CD4-positive, alpha-beta T cell treated with Interleukin-2 at 100 ng/mL for 4 hours (primary cell): ENCODE measurements at regions not wholly inside any gene's neighbourhood (a gene's known extent, or its start where the extent isn't known, plus 50 kb on each side); places are given as distances from the start of the nearest gene placed in this dataset.
"Not testable (repeated sequence)": the region's sequence is repeated elsewhere in the genome, so short reads cannot be mapped to it uniquely, and the experiment has no call there.

Experiments used
- DNase-seq: peaks from one replicate; pipeline ENCODE4 v3.0.0-alpha.2; 2020; ENCODE audit warnings: low spot score

DNA sequence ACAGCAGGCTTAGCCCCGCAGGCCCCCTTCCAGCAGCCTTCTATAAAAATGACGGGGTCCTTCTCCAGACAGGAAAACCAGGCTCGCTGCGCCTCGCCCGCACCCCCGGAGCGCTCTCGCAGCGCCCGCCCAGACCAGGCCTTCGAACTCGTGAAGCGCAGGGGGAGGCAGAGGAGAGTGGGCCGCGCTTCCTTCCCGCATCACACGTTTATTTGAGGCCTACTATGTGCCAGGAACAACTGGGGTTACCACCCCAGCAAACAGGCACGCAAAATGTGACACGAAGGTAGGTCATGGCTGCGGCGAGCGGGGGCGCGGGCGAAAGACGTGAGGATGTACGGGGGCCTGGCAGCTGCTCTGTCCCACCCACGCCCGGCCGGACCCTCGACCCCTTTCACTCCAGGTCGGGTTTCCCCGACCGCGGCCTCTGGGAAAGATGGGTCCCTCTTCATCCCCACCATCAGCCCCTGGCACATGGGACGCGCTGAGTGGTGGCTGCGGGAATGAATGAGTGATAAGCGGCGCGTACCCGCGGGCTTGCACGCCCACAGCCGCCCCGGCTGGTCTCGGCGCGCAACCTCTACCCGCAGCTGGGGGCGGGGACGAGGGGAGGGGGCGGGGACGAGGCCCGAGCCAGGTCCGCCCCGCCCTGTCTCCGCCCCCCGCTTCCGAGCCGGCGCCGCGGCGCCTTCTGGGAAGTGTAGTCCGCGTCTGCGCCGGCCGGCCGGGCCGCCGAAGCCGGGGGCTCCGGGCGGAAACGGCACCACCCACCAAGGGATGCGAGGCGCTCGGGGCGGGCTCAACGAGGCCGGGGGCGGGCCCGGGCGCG lies 59.1 kb downstream of the ZNF467 start:
- peak; percentile 94 for DNase-seq

- DNase-seq, result no peak
Observed at GRCh38 chr7:149713731-149714068, 59.7 kb downstream of the ZNF467 start.

DNA sequence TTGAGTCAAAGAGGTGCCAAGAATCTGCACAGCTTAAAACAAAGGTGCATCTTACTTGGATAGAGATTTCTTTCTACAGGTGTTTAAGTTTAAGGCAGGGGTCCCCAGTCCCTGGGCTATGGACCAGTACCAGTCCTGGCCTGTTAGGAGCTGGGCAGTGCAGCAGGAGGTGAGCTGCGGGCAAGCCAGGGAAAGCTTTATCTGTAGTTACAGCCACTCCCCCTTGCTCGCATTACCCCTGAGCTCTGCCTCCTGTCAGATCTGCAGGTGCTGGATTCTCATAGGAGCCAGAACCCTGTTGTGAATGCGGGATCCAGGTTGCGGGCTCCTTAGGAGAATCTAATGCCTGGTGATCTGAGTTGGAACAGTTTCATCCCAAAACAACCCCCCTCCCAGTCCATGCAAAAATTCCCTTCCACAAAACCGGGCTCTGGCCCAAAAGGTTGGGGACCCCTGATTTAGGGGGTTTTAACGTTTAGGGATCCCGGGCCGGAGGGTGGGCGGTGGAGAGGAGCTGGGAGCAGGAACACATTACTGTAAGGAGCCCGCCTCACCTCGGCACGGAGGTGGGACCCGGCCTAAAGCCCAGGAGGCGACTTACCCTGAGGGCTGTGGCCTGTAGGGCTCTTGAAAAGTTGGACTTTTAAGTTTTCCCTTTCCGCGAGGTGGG lies 60.2 kb downstream of the ZNF467 start:
- DNase-seq, result no peak

DNA sequence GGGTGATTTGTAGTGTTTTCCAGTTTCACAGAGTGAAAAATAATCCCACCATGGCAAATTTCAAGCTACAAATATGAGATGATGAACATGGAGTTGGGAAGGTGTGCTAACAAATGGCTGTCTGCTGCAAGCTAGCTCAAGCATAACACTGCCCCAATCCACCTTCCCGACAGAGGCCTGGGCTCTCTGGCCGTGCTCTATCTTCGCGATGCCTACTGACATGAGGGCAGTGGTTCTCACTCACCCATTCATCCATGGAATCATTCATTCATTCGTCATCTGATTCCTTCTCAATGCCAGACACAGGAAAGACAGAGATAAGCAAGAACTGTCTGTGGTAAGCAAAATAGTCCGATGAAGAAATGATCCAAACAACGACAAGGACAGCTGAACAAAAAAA lies 65.4 kb downstream of the ZNF467 start:
- DNase-seq, result no peak

GRCh38 chr7:149707448-149707886 lies 65.9 kb downstream of the ZNF467 start:
- DNase-seq, result no peak

GRCh38 chr7:149706398-149706797 lies 67.0 kb downstream of the ZNF467 start:
- no peak for DNase-seq

DNA sequence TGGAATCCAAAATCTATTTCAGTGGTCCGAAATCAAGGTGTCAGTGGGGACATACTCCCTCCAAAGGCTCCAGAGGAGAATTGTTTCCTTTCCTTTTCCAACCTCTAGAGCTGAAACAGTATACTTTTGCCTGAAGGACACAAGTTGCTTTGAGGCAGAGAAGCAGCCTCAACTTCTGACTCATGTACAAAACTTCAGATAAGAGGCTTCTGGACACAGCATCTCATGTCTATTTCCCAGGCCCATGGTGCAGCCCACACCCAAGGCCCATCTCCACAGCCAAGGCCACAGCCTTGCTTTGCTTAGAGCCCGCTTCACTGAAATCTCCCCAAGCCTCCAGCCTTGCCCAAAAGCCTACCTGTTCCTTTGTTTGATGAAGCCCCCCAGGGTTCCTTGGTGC lies 68.9 kb downstream of the ZNF467 start:
- no peak for DNase-seq

DNA sequence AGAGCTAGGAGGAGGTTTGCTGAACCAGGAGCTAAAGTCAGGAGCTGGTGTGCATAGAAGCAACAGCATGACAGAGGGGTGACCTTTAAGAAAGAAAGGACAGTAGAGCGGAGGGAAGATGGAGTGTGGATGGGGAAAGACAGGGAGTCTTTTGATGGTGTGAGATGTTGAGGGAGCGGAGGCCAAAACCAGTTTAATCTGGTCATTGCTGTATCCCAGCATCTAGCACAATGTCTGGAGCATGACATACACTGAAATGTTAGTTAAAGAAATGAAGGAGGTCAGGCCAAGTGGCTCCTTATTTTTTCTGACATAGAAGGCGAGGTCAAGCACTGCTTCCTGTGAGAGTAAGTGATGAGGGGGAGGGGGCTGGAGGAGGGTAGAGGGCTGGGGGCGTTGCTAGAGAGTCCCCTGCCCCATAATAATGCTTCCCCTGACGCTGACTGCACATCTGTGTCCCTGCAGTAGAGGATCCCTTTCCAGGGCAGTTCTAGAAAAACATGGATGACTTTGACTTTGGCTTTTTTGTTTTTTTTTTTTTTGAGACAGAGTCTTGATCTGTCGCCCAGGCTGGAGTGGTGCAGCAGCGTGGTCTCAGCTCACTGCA lies 70.2 kb downstream of the ZNF467 start:
- DNase-seq, result no peak

DNA sequence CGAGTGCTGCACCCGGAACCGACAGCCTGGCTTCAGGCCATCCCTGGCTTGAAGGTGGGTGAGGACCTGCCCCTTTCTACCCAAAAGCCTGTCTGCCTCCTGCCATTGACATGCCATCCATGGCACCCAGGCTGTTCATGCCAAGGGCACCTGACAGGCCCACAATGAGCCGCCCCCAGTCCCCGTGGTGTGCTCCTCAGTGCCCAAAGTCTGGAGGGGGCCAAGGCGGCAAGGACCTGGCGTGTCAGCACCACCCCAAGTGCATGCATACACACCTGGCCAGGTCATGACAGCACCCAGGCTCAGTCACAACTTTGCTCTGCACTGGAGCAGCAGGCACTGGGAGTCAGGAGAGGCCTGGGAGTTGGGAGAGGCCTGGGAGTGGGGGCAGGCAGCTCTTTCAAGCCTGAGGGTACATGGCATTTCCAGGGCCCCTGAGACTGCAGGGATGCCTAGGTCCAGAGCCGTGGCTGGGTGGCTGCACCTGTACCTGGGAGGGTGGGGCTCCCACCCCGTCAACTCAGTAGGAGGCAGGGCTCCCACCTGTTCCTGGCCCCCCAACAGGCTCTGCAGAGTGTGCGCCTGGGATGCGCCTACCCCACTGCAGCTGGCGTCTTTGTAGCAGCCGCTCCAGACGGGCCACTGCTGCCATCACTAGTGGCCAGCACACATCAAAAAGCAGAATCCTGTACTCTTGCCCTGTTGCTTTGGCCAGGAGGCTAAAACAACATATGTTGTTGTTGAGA lies 71.7 kb downstream of the ZNF467 start:
- no peak for DNase-seq

- not testable (repeated sequence) for DNase-seq
Observed at GRCh38 chr7:149697767-149698166, 75.6 kb downstream of the ZNF467 start.

DNA sequence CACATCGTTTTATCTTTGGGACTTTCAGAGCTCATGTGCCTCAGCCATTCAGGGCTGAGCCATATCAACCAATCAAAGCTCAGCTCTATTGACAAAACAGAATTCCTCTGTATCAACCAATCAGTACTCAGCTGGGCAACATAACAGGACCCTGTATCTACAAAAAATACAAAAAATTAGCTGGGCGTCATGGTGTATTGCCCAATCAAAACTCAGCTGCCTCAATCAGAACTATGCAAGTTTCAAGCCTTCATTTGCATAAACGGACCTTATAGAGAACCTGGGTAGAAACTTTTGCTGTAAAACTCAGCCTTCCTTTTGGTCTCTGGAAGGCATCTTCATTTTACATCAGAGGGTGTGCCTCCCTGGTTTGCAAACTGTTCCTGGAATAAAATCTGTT lies 77.1 kb downstream of the ZNF467 start:
- no peak for DNase-seq

GRCh38 chr7:149692557-149692982 lies 80.8 kb downstream of the ZNF467 start:
- no peak for DNase-seq

DNA sequence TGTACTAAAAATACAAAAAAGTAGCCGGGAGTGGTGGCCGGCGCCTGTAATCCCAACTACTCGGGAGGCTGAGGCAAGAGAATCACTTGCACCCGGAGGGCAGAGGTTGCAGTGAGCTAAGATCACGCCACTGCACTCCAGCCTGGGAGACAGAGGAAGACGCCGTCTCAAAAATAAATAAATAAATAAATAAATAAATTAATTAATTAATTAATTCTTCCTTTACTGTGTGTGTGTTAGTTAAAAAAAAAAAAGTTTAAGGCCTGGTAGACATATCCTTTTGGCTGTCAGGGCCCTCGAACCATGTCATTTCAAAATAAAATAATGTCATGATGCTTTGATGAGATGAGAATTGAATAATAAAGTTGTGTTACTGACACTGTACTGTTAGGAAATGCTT lies 81.3 kb downstream of the ZNF467 start:
- no peak for DNase-seq

DNA sequence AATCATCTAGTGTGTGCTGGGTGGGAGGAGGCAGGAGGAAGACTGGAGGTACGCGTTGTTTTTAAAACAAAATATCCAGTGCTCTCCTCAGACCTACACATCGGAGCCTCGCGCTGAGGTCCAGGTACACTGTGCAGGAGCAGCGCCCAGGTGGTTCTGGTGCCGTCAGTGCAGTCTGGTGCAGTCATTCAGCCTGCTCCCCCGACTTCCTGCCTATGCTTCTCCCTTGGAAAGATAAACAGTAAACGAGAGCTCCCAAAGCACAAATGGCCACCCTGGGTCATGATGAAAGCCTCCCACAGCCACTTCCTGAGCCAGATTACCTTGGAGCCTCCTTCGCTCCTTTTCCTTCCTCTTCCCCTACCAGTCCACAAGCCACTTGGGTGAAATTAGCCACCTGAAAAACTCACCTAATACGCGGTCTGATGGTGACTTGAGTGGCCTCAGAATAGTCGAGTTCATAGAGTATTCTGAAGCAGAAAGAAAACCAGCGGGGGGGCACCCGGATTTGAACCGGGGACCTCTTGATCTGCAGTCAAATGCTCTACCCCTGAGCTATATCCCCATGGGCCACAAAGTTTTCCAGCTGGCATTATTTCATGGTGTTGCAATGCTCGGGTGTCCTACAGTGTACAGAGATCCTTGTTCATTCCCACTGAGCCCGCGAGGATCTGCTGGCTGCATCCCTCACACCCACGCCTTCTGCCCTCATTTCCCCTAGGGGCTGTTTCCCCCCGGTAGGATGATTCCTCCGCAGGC lies 82.5 kb downstream of the ZNF467 start:
- no peak for DNase-seq

DNA sequence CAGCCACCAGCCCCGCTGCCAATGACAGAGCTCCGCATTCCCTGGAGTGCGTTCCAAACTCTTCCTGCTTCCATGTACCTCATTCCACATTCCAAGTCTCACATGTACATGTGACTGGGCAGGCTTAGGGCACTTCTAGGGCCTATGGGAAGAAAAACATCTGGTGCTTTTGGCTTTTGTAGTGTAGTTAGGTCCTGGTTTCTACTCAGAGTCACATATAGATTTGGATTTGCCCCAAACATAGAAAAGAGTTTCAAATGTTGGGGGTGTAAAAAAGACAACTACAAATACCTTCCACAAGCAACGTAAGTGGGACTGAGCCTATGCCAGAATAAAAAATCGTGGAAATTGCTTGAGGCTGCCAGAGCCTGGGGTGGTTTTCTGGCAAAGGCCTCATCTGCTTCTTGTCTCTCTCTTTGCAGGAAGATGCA lies 84.1 kb downstream of the ZNF467 start:
- DNase-seq, result no peak

DNA sequence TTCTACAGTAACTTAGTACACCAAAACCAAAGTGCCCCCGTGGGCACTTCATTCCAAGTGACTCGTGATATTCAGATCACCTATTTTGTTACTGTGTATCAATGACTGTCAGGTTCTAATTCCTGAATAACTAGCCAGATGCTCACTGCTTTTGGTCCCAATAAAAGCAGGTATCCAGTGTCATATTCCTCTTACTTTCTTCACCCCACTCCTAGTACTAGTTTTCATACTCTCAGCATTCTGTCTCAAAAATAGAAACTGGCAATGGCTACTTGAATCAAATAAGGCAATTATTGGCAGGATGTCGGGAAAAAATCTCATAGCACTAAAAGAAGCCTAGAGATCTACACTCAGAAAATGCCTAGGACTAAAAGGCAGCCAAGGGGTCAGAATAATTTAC lies 84.6 kb downstream of the ZNF467 start:
- no peak for DNase-seq

DNA sequence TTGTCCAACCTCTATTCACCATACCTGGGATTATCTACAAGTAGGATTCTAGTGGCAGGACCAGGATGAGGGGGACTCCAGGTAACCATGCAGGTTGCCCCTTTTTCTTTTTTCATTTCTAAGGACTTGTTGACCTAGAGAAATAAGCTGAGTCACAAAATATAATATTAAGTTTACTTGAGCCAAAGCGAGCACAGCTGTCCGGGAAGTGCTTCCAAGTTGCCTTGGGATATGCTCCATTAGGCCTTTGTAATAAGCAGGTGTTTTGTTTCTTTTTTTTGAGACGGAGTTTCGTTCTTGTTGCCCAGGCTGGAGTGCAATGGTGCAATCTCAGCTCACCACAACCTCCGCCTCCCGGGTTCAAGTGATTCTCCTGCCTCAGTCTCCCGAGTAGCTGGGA lies 85.6 kb downstream of the ZNF467 start:
- DNase-seq, result not testable (repeated sequence)

GRCh38 chr7:149686449-149686848 lies 86.9 kb downstream of the ZNF467 start:
- DNase-seq, result no peak

DNA sequence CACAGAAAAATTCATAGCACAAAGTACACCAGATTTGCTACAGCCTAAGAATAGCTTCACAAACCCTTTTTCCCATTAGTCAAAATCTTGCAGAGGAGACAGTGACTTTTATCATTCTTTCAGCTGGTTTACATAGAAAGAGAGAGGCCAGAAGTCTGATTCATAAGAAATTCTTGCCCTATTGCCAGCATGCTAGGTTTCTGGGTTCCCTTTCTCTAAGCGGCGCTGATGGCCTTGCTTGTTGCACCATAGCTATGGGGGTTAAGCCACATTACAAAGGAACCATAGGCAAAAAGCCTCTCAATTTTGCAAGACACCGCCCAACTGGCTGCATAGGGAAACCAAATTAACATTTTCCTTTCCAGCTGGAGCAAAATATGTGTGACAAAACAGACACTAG lies 87.4 kb downstream of the ZNF467 start:
- DNase-seq, result no peak

- DNase-seq, result no peak
Observed at GRCh38 chr7:149685455-149685854, 87.9 kb downstream of the ZNF467 start.

DNA sequence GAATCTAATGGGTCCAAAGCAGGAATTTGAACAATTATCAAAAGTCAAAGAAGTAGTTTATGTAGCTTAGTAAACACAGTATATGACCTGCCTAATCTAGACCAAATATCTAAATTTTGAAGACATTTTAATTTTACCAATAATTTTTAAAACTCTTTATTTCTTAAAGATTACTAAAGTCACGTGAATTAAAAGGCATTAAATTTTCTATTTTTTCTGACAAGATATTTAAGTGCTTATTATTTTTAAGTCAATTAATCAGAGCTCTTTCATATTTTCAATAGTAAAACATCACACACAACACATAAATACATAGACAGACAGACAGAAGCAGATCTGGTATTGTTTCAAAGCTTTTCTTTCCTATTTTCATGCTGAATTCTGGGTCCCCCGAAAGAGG lies 89.5 kb downstream of the ZNF467 start:
- DNase-seq, result no peak

DNA sequence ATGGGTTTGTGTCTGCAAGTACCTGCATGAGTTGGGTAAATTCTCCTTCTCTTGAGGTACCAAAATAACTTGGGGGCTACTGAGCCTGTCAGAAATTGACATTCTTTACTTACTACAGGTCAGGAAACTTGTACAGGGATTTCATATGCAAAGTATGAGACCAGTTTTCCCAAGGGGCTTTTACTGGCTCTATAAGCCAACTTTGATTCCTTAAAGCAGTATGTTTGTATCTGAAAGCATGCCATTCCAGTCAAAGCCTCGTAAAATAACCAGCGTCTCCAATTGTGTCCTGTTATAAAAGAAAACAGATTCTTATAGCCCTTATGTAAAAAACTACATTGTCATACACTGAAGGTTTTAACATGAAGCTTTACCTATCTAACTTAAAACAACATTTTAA lies 90.2 kb downstream of the ZNF467 start:
- DNase-seq, result no peak
